Adrenal gland (tissue), 5 donors: ENCODE measurements at regions not wholly inside any gene's neighbourhood (a gene's known extent, or its start where the extent isn't known, plus 50 kb on each side); places are given as distances from the start of the nearest gene placed in this dataset.

Experiments used
- CTCF ChIP-seq, 6 experiments: fragments of 450-650 bp in 4 of 6; fragments of 200-600 bp in 2 of 6; sonication (generic) in 1 of 6; IDR thresholded peaks; 1 replicate in 5 of 6; 2 replicates in 1 of 6; pipeline versions ENCODE4 v1.5.1 to v1.8.0; 2016 to 2021; ENCODE audit warnings: antibody characterized with exemption in 6 of 6, mild to moderate bottlenecking in 2 of 6, moderate library complexity in 1 of 6
- POLR2A ChIP-seq, 2 donors: fragments of 450-650 bp; IDR thresholded peaks; one replicate each; pipeline ENCODE4 v1.6.1; 2017; ENCODE audit warnings: antibody characterized with exemption in 2 of 2, mild to moderate bottlenecking in 2 of 2, moderate library complexity in 1 of 2
- donor health status: DM: no; HTN: no; CAD: no.

GRCh38 chr11:38272376-38272775 is 1674.3 kb upstream of the RAG2 start:
- no peak for TF ChIP-seq CTCF (IDR thresholded peaks at IDR 0.05)
- TF ChIP-seq POLR2A (IDR thresholded peaks at IDR 0.05): no peak
